GM12878 (cell line): ENCODE measurements at regions not wholly inside any gene's neighbourhood (a gene's known extent, or its start where the extent isn't known, plus 50 kb on each side); places are given as distances from the start of the nearest gene placed in this dataset.

Experiments
- ATAC-seq: fragments of 200-7000 bp; cut with Tn5 transposase; 3 replicates; pipeline ENCODE4 v1.9.1; 2020; ENCODE audit warnings: mild to moderate bottlenecking, moderate library complexity
- BruUV-seq: library from RNA; stranded (reverse); fragments of 400-500 nt; replicated peaks from 2 replicates; lab custom pipeline; 2021; lab: Mats Ljungman, UMichigan
- CTCF ChIA-PET: fragments of 300-600 bp; sonication (Branson Sonifier 250); formaldehyde crosslinking; extraction: SDS; loops from one replicate; lab custom pipeline; 2021; ENCODE audit warnings: inconsistent platforms; lab: Yijun Ruan, JAX
- POLR2A ChIA-PET: fragments of 350-600 bp; formaldehyde crosslinking; extraction: SDS; loops from one replicate; lab custom pipeline; 2021; ENCODE audit warnings: inconsistent platforms; lab: Charles Lee
- RAD21 ChIA-PET: fragments of 300-600 bp; sonication (Branson Sonifier 250); formaldehyde crosslinking; loops from one replicate; lab custom pipeline; 2023; ENCODE audit warnings: antibody characterized with exemption; ENCODE audit not compliant: unreplicated experiment; lab: Charles Lee
- SMC1A ChIA-PET: fragments of 300-600 bp; sonication (Branson Sonifier 250); formaldehyde crosslinking; loops from one replicate; lab custom pipeline; 2023; ENCODE audit not compliant: unreplicated experiment, uncharacterized antibody; lab: Charles Lee
- DNase-seq: peaks from one replicate; pipeline ENCODE4 v3.0.0-alpha.2; 2011; ENCODE audit warnings: low read depth, low spot score
- FAIRE-seq: peaks from 3 replicates; lab custom pipeline; 2011; peaks lifted over from hg19 to GRCh38; lab: Jason Lieb, UNC
- H2AFZ ChIP-seq: 2 replicates; pipeline ENCODE4 v1.6.0; 2011; ENCODE audit warnings: low read depth, low read length, control low read depth; ENCODE audit not compliant: control insufficient read depth
- H3K27ac ChIP-seq: 2 replicates; pipeline ENCODE4 v1.5.1; 2011; ENCODE audit warnings: control low read depth; ENCODE audit not compliant: control insufficient read depth, insufficient read depth
- H3K27me3 ChIP-seq, 2 experiments: replicated peaks in 1 of 2; 2 replicates each; pipeline versions ENCODE4 v1.6.0 to v1.6.1; 2011; ENCODE audit warnings: low read length in 1 of 2; ENCODE audit not compliant: control insufficient read depth in 2 of 2, insufficient read depth in 2 of 2
- H3K36me3 ChIP-seq, 2 experiments: 2 replicates each; pipeline ENCODE4 v1.5.1; 2011; ENCODE audit warnings: low read length in 1 of 2; ENCODE audit not compliant: control insufficient read depth in 2 of 2, insufficient read depth in 2 of 2
- H3K4me1 ChIP-seq: 2 replicates; pipeline ENCODE4 v1.6.1; 2011; ENCODE audit warnings: mild to moderate bottlenecking, low read length, moderate library complexity, mixed read lengths; ENCODE audit not compliant: control insufficient read depth, insufficient read depth
- H3K4me2 ChIP-seq: 2 replicates; pipeline ENCODE4 v1.6.0; 2011; ENCODE audit warnings: control low read depth; ENCODE audit not compliant: control insufficient read depth, insufficient read depth
- H3K4me3 ChIP-seq: fragments of 200-600 bp; sonication (generic); 2 replicates; pipeline ENCODE4 v1.5.1; 2016
- H3K79me2 ChIP-seq: 2 replicates; pipeline ENCODE4 v1.6.0; 2011; ENCODE audit warnings: low read length; ENCODE audit not compliant: control insufficient read depth, insufficient read depth
- H3K9ac ChIP-seq: 2 replicates; pipeline ENCODE4 v1.8.0; 2011; ENCODE audit warnings: low read length, control low read depth, mixed read lengths; ENCODE audit not compliant: control insufficient read depth, insufficient read depth
- H3K9me3 ChIP-seq: replicated peaks from 3 replicates; pipeline ENCODE4 v1.5.1; 2011; ENCODE audit warnings: mild to moderate bottlenecking, low read length; ENCODE audit not compliant: control insufficient read depth, insufficient read depth
- H4K20me1 ChIP-seq: 2 replicates; pipeline ENCODE4 v1.6.0; 2011; ENCODE audit not compliant: control insufficient read depth, insufficient read depth
- CBX3 ChIP-seq: fragments of 200-600 bp; sonication (generic); IDR thresholded peaks from 2 replicates; pipeline ENCODE4 v1.6.1; 2016; ENCODE audit warnings: low read depth, borderline replicate concordance
- CHD1 ChIP-seq: IDR thresholded peaks from 2 replicates; pipeline ENCODE4 v1.6.1; 2012; ENCODE audit warnings: low read depth, low read length, improper control_type of control experiment
- ETV6 ChIP-seq, 2 experiments: fragments of 450-650 bp in 1 of 2; IDR thresholded peaks in 1 of 2; conservative IDR thresholded peaks in 1 of 2; 2 replicates each; pipeline ENCODE4 v1.6.1; 2014; ENCODE audit warnings: antibody characterized with exemption in 1 of 2, borderline replicate concordance in 1 of 2, low read depth in 1 of 2, mild to moderate bottlenecking in 1 of 2, moderate library complexity in 1 of 2
- KDM1A ChIP-seq: fragments of 200-600 bp; sonication (generic); IDR thresholded peaks from 2 replicates; pipeline ENCODE4 v1.6.1; 2016; ENCODE audit warnings: borderline replicate concordance
- SMAD5 ChIP-seq: IDR thresholded peaks from 2 replicates; pipeline ENCODE4 v1.6.1; 2016; ENCODE audit warnings: antibody characterized with exemption, low read depth
- TAF1 ChIP-seq: IDR thresholded peaks from 2 replicates; pipeline ENCODE4 v1.6.1; 2011; ENCODE audit warnings: mild to moderate bottlenecking, low read depth, low read length, borderline replicate concordance
- WGBS: methylation state at CpG from one replicate; pipeline ENCODE4 v1.1.6; 2016; ENCODE audit warnings: low lambda C conversion rate; ENCODE audit not compliant: insufficient replicate concordance, insufficient coverage; ENCODE audit errors: missing lambda C conversion rate; 5-methylcytosine and 5-hydroxymethylcytosine counted together
- in situ Hi-C: fragments of 300-500 bp; cut with MboI; formaldehyde crosslinking; loops from 9 replicates; pipeline ENCODE4 v1.14.3; 2018; ENCODE audit warnings: mixed read lengths
- intact Hi-C: fragments of 100-400 bp; cut with micrococcal nuclease; formaldehyde crosslinking; loops from one replicate; pipeline ENCODE4 v1.14.2; 2022; ENCODE audit not compliant: unreplicated experiment
- TF ChIP-seq, protein P1 (sequence below): IDR thresholded peaks from 2 replicates; pipeline ENCODE4 v1.6.1; 2011; ENCODE audit warnings: mild to moderate bottlenecking, low read depth, low read length, moderate library complexity; ENCODE audit not compliant: insufficient replicate concordance
- TF ChIP-seq, protein P2 (sequence below): fragments of 450-650 bp; IDR thresholded peaks from 2 replicates; pipeline ENCODE4 v1.6.1; 2016; ENCODE audit warnings: mild to moderate bottlenecking, moderate library complexity, borderline replicate concordance
- TF ChIP-seq, protein P3 (sequence below): fragments of 450-650 bp; IDR thresholded peaks from 2 replicates; pipeline ENCODE4 v1.6.1; 2017; ENCODE audit warnings: borderline replicate concordance
- TF ChIP-seq, protein P4 (sequence below): fragments of 450-650 bp; IDR thresholded peaks from 2 replicates; pipeline ENCODE4 v1.6.1; 2018; ENCODE audit warnings: mild to moderate bottlenecking, low read depth, moderate library complexity; ENCODE audit not compliant: partially characterized antibody
- TF ChIP-seq, protein P5 (sequence below): fragments of 150-350 bp; IDR thresholded peaks from 2 replicates; pipeline ENCODE4 v1.6.1; 2016; ENCODE audit warnings: low read depth, low read length

DNA sequence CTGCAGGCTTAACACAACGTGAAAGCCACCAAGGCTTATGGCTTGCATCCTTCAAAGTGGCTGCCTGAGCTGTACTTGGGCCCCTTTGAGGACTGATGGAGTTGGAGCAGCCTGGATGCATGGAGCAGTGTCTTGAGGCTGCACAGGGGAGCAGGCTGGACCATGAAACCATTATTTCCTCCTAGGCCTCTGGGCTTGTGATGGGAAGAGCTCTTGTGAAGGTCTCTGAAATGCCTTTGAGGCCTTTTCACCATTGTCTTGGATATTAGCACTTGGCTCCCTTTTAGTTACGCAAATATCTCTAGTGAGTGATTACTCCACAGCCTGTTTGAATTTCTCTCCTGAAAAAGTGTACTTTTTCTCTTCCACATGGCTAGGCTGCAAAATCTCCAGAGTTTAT lies 201.2 kb upstream of the NPY start:
- Histone ChIP-seq H3K27ac (no peak overlapping the region), H4K20me1 (no peaks in the 10 kb centered on the region), H3K4me3 (no peak overlapping the region), H3K4me2 (no peak overlapping the region), H3K4me1 (no peaks in the 10 kb centered on the region), H3K36me3 (no peaks in the 10 kb centered on the region), H3K79me2 (no peaks in the 10 kb centered on the region), H3K9me3 (no peaks in the 10 kb centered on the region; the same call in 1 of the 3 replicates), H3K9ac (no peak overlapping the region), H2AFZ (no peak overlapping the region), H3K27me3 (no peaks in the 10 kb centered on the region)
- ChIA-PET RAD21 (no interaction called here), SMC1A (no interaction called here), POLR2A (no interaction called here), CTCF (no interaction called here)
- no TSS peak for BruUV-seq
- DNase-seq (no peak), ATAC-seq (no peak), FAIRE-seq (no peak)
- intact Hi-C loops (no loop called here), in situ Hi-C loops (no loop called here)
- 25% methylated on average over 2 of the region's 2 CpGs for WGBS
- no peak for TF ChIP-seq SMAD5
- TF ChIP-seq CBX3: no peak
- TF ChIP-seq, protein P1, sequence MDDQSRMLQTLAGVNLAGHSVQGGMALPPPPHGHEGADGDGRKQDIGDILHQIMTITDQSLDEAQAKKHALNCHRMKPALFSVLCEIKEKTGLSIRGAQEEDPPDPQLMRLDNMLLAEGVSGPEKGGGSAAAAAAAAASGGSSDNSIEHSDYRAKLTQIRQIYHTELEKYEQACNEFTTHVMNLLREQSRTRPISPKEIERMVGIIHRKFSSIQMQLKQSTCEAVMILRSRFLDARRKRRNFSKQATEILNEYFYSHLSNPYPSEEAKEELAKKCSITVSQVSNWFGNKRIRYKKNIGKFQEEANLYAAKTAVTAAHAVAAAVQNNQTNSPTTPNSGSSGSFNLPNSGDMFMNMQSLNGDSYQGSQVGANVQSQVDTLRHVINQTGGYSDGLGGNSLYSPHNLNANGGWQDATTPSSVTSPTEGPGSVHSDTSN: no peak
- no peak for TF ChIP-seq TAF1
- TF ChIP-seq, protein P2, sequence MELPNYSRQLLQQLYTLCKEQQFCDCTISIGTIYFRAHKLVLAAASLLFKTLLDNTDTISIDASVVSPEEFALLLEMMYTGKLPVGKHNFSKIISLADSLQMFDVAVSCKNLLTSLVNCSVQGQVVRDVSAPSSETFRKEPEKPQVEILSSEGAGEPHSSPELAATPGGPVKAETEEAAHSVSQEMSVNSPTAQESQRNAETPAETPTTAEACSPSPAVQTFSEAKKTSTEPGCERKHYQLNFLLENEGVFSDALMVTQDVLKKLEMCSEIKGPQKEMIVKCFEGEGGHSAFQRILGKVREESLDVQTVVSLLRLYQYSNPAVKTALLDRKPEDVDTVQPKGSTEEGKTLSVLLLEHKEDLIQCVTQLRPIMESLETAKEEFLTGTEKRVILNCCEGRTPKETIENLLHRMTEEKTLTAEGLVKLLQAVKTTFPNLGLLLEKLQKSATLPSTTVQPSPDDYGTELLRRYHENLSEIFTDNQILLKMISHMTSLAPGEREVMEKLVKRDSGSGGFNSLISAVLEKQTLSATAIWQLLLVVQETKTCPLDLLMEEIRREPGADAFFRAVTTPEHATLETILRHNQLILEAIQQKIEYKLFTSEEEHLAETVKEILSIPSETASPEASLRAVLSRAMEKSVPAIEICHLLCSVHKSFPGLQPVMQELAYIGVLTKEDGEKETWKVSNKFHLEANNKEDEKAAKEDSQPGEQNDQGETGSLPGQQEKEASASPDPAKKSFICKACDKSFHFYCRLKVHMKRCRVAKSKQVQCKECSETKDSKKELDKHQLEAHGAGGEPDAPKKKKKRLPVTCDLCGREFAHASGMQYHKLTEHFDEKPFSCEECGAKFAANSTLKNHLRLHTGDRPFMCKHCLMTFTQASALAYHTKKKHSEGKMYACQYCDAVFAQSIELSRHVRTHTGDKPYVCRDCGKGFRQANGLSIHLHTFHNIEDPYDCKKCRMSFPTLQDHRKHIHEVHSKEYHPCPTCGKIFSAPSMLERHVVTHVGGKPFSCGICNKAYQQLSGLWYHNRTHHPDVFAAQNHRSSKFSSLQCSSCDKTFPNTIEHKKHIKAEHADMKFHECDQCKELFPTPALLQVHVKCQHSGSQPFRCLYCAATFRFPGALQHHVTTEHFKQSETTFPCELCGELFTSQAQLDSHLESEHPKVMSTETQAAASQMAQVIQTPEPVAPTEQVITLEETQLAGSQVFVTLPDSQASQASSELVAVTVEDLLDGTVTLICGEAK: no peak
- no peak for TF ChIP-seq CHD1
- TF ChIP-seq, protein P3, sequence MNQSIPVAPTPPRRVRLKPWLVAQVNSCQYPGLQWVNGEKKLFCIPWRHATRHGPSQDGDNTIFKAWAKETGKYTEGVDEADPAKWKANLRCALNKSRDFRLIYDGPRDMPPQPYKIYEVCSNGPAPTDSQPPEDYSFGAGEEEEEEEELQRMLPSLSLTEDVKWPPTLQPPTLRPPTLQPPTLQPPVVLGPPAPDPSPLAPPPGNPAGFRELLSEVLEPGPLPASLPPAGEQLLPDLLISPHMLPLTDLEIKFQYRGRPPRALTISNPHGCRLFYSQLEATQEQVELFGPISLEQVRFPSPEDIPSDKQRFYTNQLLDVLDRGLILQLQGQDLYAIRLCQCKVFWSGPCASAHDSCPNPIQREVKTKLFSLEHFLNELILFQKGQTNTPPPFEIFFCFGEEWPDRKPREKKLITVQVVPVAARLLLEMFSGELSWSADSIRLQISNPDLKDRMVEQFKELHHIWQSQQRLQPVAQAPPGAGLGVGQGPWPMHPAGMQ: no peak
- no peak for TF ChIP-seq KDM1A
- no peak for TF ChIP-seq ETV6 (conservative IDR thresholded peaks at IDR 0.05 in 1 of 2, IDR thresholded peaks at IDR 0.05 in 1 of 2; ENCODE audit: borderline replicate concordance in 1 of 2, low read depth in 1 of 2)
- TF ChIP-seq, protein P4, sequence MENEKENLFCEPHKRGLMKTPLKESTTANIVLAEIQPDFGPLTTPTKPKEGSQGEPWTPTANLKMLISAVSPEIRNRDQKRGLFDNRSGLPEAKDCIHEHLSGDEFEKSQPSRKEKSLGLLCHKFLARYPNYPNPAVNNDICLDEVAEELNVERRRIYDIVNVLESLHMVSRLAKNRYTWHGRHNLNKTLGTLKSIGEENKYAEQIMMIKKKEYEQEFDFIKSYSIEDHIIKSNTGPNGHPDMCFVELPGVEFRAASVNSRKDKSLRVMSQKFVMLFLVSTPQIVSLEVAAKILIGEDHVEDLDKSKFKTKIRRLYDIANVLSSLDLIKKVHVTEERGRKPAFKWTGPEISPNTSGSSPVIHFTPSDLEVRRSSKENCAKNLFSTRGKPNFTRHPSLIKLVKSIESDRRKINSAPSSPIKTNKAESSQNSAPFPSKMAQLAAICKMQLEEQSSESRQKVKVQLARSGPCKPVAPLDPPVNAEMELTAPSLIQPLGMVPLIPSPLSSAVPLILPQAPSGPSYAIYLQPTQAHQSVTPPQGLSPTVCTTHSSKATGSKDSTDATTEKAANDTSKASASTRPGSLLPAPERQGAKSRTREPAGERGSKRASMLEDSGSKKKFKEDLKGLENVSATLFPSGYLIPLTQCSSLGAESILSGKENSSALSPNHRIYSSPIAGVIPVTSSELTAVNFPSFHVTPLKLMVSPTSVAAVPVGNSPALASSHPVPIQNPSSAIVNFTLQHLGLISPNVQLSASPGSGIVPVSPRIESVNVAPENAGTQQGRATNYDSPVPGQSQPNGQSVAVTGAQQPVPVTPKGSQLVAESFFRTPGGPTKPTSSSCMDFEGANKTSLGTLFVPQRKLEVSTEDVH: no peak
- TF ChIP-seq, protein P5, sequence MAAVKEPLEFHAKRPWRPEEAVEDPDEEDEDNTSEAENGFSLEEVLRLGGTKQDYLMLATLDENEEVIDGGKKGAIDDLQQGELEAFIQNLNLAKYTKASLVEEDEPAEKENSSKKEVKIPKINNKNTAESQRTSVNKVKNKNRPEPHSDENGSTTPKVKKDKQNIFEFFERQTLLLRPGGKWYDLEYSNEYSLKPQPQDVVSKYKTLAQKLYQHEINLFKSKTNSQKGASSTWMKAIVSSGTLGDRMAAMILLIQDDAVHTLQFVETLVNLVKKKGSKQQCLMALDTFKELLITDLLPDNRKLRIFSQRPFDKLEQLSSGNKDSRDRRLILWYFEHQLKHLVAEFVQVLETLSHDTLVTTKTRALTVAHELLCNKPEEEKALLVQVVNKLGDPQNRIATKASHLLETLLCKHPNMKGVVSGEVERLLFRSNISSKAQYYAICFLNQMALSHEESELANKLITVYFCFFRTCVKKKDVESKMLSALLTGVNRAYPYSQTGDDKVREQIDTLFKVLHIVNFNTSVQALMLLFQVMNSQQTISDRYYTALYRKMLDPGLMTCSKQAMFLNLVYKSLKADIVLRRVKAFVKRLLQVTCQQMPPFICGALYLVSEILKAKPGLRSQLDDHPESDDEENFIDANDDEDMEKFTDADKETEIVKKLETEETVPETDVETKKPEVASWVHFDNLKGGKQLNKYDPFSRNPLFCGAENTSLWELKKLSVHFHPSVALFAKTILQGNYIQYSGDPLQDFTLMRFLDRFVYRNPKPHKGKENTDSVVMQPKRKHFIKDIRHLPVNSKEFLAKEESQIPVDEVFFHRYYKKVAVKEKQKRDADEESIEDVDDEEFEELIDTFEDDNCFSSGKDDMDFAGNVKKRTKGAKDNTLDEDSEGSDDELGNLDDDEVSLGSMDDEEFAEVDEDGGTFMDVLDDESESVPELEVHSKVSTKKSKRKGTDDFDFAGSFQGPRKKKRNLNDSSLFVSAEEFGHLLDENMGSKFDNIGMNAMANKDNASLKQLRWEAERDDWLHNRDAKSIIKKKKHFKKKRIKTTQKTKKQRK: no peak
